HEK293 (cell line): ENCODE measurements at regions not wholly inside any gene's neighbourhood (a gene's known extent, or its start where the extent isn't known, plus 50 kb on each side); places are given as distances from the start of the nearest gene placed in this dataset.

Experiments used
- CTCF ChIA-PET: fragments of 350-600 bp; formaldehyde crosslinking; extraction: SDS; loops from one replicate; lab custom pipeline; 2021; ENCODE audit warnings: antibody characterized with exemption; lab: Yijun Ruan, JAX
- POLR2A ChIA-PET: fragments of 300-600 bp; formaldehyde crosslinking; extraction: SDS; loops from one replicate; lab custom pipeline; 2020; ENCODE audit warnings: antibody characterized with exemption, inconsistent platforms; lab: Yijun Ruan, JAX
- H3K27ac ChIP-seq: fragments of 200-500 bp; sonication (Bioruptor generic); 2 replicates; pipeline ENCODE4 v1.5.1; 2014; ENCODE audit warnings: low read depth, low read length, control low read depth, inconsistent platforms; ENCODE audit errors: extremely low read depth
- H3K36me3 ChIP-seq, 2 experiments: fragments of 200-500 bp in 1 of 2; sonication (Bioruptor generic) in 1 of 2; 1 replicate in 1 of 2; 2 replicates in 1 of 2; pipeline ENCODE4 v1.5.1; 2014 to 2017; ENCODE audit warnings: inconsistent platforms in 2 of 2, low read length in 2 of 2; ENCODE audit not compliant: control insufficient read depth in 2 of 2, insufficient read depth in 1 of 2
- H3K4me1 ChIP-seq: fragments of 200-500 bp; sonication (Bioruptor generic); 2 replicates; pipeline ENCODE4 v1.5.1; 2014; ENCODE audit warnings: mild to moderate bottlenecking, low read length, inconsistent platforms; ENCODE audit not compliant: control insufficient read depth, insufficient read depth
- H3K4me3 ChIP-seq: 2 replicates; pipeline ENCODE4 v1.5.1; 2011; ENCODE audit warnings: low read depth, mild to moderate bottlenecking, control low read depth, low read length, moderate library complexity
- H3K9me3 ChIP-seq: fragments of 200-500 bp; sonication (Bioruptor generic); 2 replicates; pipeline ENCODE4 v1.5.1; 2014; ENCODE audit warnings: low read depth, low read length, inconsistent platforms; ENCODE audit not compliant: control insufficient read depth, insufficient read depth
- CTCF ChIP-seq: fragments of 450-650 bp; formaldehyde crosslinking; IDR thresholded peaks from 2 replicates; pipeline ENCODE4 v1.5.1; 2016; ENCODE audit warnings: missing biosample characterization, missing genetic modification characterization
- EGR2 ChIP-seq: fragments of 450-650 bp; formaldehyde crosslinking; IDR thresholded peaks from 2 replicates; pipeline ENCODE4 v1.5.1; 2016; ENCODE audit warnings: low read depth, missing biosample characterization, missing genetic modification characterization
- FEZF1 ChIP-seq: fragments of 450-650 bp; formaldehyde crosslinking; IDR thresholded peaks from 2 replicates; pipeline ENCODE4 v1.5.1; 2016; ENCODE audit warnings: missing biosample characterization, missing genetic modification characterization
- GLI2 ChIP-seq: fragments of 450-650 bp; formaldehyde crosslinking; IDR thresholded peaks from 2 replicates; pipeline ENCODE4; 2017; ENCODE audit warnings: missing biosample characterization, missing genetic modification characterization, low read depth, borderline replicate concordance
- ZBTB17 ChIP-seq: fragments of 450-650 bp; formaldehyde crosslinking; IDR thresholded peaks from 2 replicates; pipeline ENCODE4 v1.5.1; 2016; ENCODE audit warnings: missing biosample characterization, missing genetic modification characterization
- ZNF10 ChIP-seq: fragments of 450-650 bp; formaldehyde crosslinking; IDR thresholded peaks from 2 replicates; pipeline ENCODE4 v1.5.1; 2017; ENCODE audit warnings: missing biosample characterization, missing genetic modification characterization
- ZNF121 ChIP-seq: fragments of 450-650 bp; formaldehyde crosslinking; IDR thresholded peaks from 2 replicates; pipeline ENCODE4 v1.5.1; 2016; ENCODE audit warnings: missing biosample characterization, missing genetic modification characterization
- ZNF155 ChIP-seq: fragments of 450-650 bp; formaldehyde crosslinking; IDR thresholded peaks from 2 replicates; pipeline ENCODE4 v1.5.1; 2016; ENCODE audit warnings: missing biosample characterization, missing genetic modification characterization
- ZNF175 ChIP-seq: fragments of 450-650 bp; formaldehyde crosslinking; IDR thresholded peaks from 2 replicates; pipeline ENCODE4 v1.5.1; 2016; ENCODE audit warnings: missing biosample characterization, missing genetic modification characterization
- ZNF24 ChIP-seq: fragments of 450-650 bp; formaldehyde crosslinking; IDR thresholded peaks from 2 replicates; pipeline ENCODE4 v1.5.1; 2016; ENCODE audit warnings: missing biosample characterization, missing genetic modification characterization
- ZNF248 ChIP-seq: fragments of 450-650 bp; formaldehyde crosslinking; IDR thresholded peaks from 2 replicates; pipeline ENCODE4 v1.5.1; 2017; ENCODE audit warnings: missing biosample characterization, missing genetic modification characterization
- ZNF274 ChIP-seq, 2 experiments: fragments of 200-500 bp in 1 of 2; fragments of 450-650 bp in 1 of 2; sonication (Bioruptor generic) in 1 of 2; formaldehyde crosslinking in 1 of 2; IDR thresholded peaks; 2 replicates each; pipeline versions ENCODE4 v1.5.1 to v1.6.1; 2014 to 2016; ENCODE audit warnings: borderline replicate concordance in 1 of 2, inconsistent platforms in 1 of 2, low read length in 1 of 2, missing biosample characterization in 1 of 2, missing genetic modification characterization in 1 of 2
- ZNF311 ChIP-seq: fragments of 450-650 bp; formaldehyde crosslinking; IDR thresholded peaks from 2 replicates; pipeline ENCODE4 v1.5.1; 2017; ENCODE audit warnings: missing biosample characterization, missing genetic modification characterization, borderline replicate concordance
- ZNF335 ChIP-seq: fragments of 450-650 bp; formaldehyde crosslinking; conservative IDR thresholded peaks from 2 replicates; pipeline ENCODE4 v1.5.1; 2016; ENCODE audit warnings: missing biosample characterization, missing genetic modification characterization
- ZNF341 ChIP-seq: fragments of 450-650 bp; formaldehyde crosslinking; IDR thresholded peaks from 2 replicates; pipeline ENCODE4; 2016; ENCODE audit warnings: low read depth, missing biosample characterization, missing genetic modification characterization
- ZNF366 ChIP-seq: fragments of 450-650 bp; formaldehyde crosslinking; conservative IDR thresholded peaks from 2 replicates; pipeline ENCODE4 v1.5.1; 2016; ENCODE audit warnings: missing biosample characterization, missing genetic modification characterization
- ZNF394 ChIP-seq: fragments of 450-650 bp; formaldehyde crosslinking; IDR thresholded peaks from 2 replicates; pipeline ENCODE4 v1.5.1; 2016; ENCODE audit warnings: missing biosample characterization, missing genetic modification characterization, mild to moderate bottlenecking, moderate library complexity, borderline replicate concordance
- ZNF473 ChIP-seq: fragments of 450-650 bp; formaldehyde crosslinking; IDR thresholded peaks from 2 replicates; pipeline ENCODE4 v1.5.1; 2017; ENCODE audit warnings: missing biosample characterization, missing genetic modification characterization
- ZNF555 ChIP-seq: fragments of 450-650 bp; formaldehyde crosslinking; conservative IDR thresholded peaks from 2 replicates; pipeline ENCODE4 v1.5.1; 2017; ENCODE audit warnings: missing biosample characterization, mild to moderate bottlenecking, missing genetic modification characterization, inconsistent platforms
- ZNF596 ChIP-seq: fragments of 450-650 bp; IDR thresholded peaks from 2 replicates; pipeline ENCODE4 v1.5.0; 2018; ENCODE audit warnings: missing biosample characterization, mild to moderate bottlenecking, missing genetic modification characterization, moderate library complexity
- ZNF610 ChIP-seq: fragments of 450-650 bp; formaldehyde crosslinking; IDR thresholded peaks from 2 replicates; pipeline ENCODE4 v1.5.1; 2016; ENCODE audit warnings: missing biosample characterization, missing genetic modification characterization, borderline replicate concordance
- ZNF626 ChIP-seq: fragments of 450-650 bp; sonication (Bioruptor Pico); formaldehyde crosslinking; IDR thresholded peaks from 2 replicates; pipeline ENCODE4 v1.5.1; 2018; ENCODE audit warnings: missing biosample characterization, missing genetic modification characterization, inconsistent platforms
- ZNF664 ChIP-seq: fragments of 450-650 bp; formaldehyde crosslinking; IDR thresholded peaks from 2 replicates; pipeline ENCODE4 v1.5.1; 2016; ENCODE audit warnings: missing biosample characterization, missing genetic modification characterization
- ZNF677 ChIP-seq: fragments of 450-650 bp; IDR thresholded peaks from 2 replicates; pipeline ENCODE4 v1.5.0; 2018; ENCODE audit warnings: missing biosample characterization, mild to moderate bottlenecking, missing genetic modification characterization, moderate library complexity
- ZNF701 ChIP-seq: fragments of 450-650 bp; formaldehyde crosslinking; IDR thresholded peaks from 2 replicates; pipeline ENCODE4 v1.5.1; 2016; ENCODE audit warnings: missing biosample characterization, missing genetic modification characterization
- ZSCAN30 ChIP-seq: fragments of 450-650 bp; IDR thresholded peaks from 2 replicates; pipeline ENCODE4 v1.5.1; 2018; ENCODE audit warnings: missing biosample characterization, mild to moderate bottlenecking, missing genetic modification characterization, moderate library complexity
- TF ChIP-seq, protein P1 (sequence below): fragments of 450-650 bp; IDR thresholded peaks from 2 replicates; pipeline ENCODE4 v1.5.1; 2018; ENCODE audit warnings: missing biosample characterization, mild to moderate bottlenecking, missing genetic modification characterization
- TF ChIP-seq, protein P2 (sequence below): fragments of 450-650 bp; formaldehyde crosslinking; optimal IDR thresholded peaks from 2 replicates; pipeline ENCODE3; 2016; ENCODE audit warnings: missing biosample characterization, mild to moderate bottlenecking, missing genetic modification characterization
- TF ChIP-seq, protein P3 (sequence below): fragments of 450-650 bp; formaldehyde crosslinking; IDR thresholded peaks from 2 replicates; pipeline ENCODE4 v1.5.1; 2016; ENCODE audit warnings: missing biosample characterization, missing genetic modification characterization

- H3K27ac ChIP-seq: no peak overlapping the region
- no peaks in the 10 kb centered on the region for H3K4me1 ChIP-seq
- POLR2A ChIA-PET: no interaction called here
- TF ChIP-seq ZNF596 (tag by site-specific recombination): no peak
- 0 out of 2 replicates have a peak, but pooled peaks have one; percentile 43 for TF ChIP-seq ZNF248 (tag by site-specific recombination)
- TF ChIP-seq ZNF274 (IDR thresholded peaks at IDR 0.05; ENCODE audit: low read length): no peak
- TF ChIP-seq ZNF274 (tag by site-specific recombination; IDR thresholded peaks at IDR 0.05; ENCODE audit: borderline replicate concordance): no peak
- peak; percentile 99 for TF ChIP-seq ZNF366 (tag by site-specific recombination)
- TF ChIP-seq, protein P1, sequence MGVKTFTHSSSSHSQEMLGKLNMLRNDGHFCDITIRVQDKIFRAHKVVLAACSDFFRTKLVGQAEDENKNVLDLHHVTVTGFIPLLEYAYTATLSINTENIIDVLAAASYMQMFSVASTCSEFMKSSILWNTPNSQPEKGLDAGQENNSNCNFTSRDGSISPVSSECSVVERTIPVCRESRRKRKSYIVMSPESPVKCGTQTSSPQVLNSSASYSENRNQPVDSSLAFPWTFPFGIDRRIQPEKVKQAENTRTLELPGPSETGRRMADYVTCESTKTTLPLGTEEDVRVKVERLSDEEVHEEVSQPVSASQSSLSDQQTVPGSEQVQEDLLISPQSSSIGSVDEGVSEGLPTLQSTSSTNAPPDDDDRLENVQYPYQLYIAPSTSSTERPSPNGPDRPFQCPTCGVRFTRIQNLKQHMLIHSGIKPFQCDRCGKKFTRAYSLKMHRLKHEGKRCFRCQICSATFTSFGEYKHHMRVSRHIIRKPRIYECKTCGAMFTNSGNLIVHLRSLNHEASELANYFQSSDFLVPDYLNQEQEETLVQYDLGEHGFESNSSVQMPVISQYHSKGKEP: no peak
- no peak for TF ChIP-seq ZNF677 (tag by site-specific recombination)
- 0 out of 2 replicates have a peak, but pooled peaks have one; percentile 77 for TF ChIP-seq ZNF311 (tag by site-specific recombination)
- TF ChIP-seq ZNF555: no peak
- no peak for TF ChIP-seq GLI2
- TF ChIP-seq, protein P2, sequence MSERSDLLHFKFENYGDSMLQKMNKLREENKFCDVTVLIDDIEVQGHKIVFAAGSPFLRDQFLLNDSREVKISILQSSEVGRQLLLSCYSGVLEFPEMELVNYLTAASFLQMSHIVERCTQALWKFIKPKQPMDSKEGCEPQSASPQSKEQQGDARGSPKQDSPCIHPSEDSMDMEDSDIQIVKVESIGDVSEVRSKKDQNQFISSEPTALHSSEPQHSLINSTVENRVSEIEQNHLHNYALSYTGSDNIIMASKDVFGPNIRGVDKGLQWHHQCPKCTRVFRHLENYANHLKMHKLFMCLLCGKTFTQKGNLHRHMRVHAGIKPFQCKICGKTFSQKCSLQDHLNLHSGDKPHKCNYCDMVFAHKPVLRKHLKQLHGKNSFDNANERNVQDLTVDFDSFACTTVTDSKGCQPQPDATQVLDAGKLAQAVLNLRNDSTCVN (tag by site-specific recombination): no peak
- no peak for TF ChIP-seq ZNF10 (tag by site-specific recombination)
- peak; percentile 100 for TF ChIP-seq ZBTB17
- no peak for TF ChIP-seq ZNF341 (tag by site-specific recombination)
- H3K9me3 ChIP-seq: no peaks in the 10 kb centered on the region
- CTCF ChIA-PET: interaction anchor here (0.7 kb wide), 1 partner anchor 17 kb away, joined by 3 read pairs; no protein-coding TSS in a partner anchor
- H3K36me3 ChIP-seq: no peaks in the 10 kb centered on the region
- H3K4me3 ChIP-seq: no peak overlapping the region
These were observed 179.6 kb upstream of the GSE1 start for GRCh38 chr16:85433477-85433876.

DNA sequence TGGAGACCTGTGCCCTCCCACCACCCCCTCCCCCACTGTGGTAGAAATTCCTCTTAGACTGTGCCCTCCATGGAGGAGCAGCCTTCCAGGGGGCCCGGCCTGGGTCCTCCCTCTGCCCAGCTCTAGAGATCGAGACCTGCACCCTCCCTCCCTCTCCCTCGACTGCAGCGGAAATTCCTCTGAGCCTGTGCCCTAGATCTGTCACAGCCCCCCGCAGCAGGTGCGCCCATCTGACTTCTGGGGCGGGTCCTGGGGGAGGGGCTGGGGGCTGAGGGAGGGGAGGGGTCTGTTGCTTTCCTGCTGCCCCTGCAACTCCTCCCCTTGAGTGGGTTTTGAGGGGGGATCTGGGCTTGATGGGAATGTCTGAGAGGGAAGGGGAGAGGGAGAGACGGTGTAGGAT lies 177.8 kb upstream of the GSE1 start:
- POLR2A ChIA-PET: no interaction called here
- Histone ChIP-seq H3K4me3 (no peak overlapping the region), H3K4me1 (no peaks in the 10 kb centered on the region), H3K9me3 (no peaks in the 10 kb centered on the region), H3K36me3 (peaks cover 0 to 6% of the 10 kb centered on the region in 2 experiments; a peak in 1 of 3 replicates), H3K27ac (no peak overlapping the region)
- CTCF ChIA-PET: no interaction called here
- TF ChIP-seq ZNF626 (tag by site-specific recombination) (no peak), ZNF701 (tag by site-specific recombination) (no peak), ZNF155 (no peak), ZNF394 (tag by site-specific recombination) (no peak)

DNA sequence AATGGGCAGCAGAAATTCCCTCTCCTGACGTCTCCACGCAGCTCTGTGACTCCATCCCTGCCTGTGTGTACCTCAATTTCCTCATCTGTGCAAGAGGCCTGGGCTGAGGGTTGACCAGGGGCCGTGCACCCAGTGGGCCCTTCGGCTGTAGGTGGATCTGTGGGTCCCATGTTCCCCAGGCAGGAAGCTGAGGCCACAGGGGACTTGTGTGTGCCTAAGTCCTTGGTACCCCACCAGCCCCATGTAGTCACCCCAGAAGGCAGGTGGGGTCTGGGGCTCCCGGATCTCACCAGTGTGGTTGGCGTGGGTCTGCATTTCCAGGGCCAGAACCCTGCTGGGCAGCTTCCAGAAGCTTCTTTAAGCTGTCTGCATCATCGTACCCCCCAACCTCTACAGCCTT lies 177.4 kb upstream of the GSE1 start:
- POLR2A ChIA-PET: no interaction called here
- Histone ChIP-seq H3K4me3 (no peak overlapping the region), H3K36me3 (peaks cover 0 to 6% of the 10 kb centered on the region in 2 experiments; a peak in 1 of 3 replicates), H3K4me1 (no peaks in the 10 kb centered on the region), H3K27ac (no peak overlapping the region), H3K9me3 (no peaks in the 10 kb centered on the region)
- TF ChIP-seq ZNF24 (tag by site-specific recombination) (no peak), ZNF335 (no peak), ZNF175 (tag by site-specific recombination) (no peak), CTCF (tag by site-specific recombination) (no peak), ZSCAN30 (tag by site-specific recombination) (no peak), ZNF610 (tag by site-specific recombination) (no peak), ZNF664 (tag by site-specific recombination) (no peak), ZNF121 (tag by site-specific recombination) (no peak), FEZF1 (tag by site-specific recombination) (no peak), EGR2 (no peak), ZNF473 (no peak)
- TF ChIP-seq, protein P3, sequence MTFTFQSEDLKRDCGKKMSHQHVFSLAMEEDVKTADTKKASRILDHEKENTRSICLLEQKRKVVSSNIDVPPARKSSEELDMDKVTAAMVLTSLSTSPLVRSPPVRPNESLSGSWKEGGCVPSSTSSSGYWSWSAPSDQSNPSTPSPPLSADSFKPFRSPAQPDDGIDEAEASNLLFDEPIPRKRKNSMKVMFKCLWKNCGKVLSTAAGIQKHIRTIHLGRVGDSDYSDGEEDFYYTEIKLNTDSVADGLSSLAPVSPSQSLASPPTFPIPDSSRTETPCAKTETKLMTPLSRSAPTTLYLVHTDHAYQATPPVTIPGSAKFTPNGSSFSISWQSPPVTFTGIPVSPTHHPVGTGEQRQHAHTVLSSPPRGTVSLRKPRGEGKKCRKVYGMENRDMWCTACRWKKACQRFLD: no peak
- CTCF ChIA-PET: interaction anchor here (0.7 kb wide), 1 partner anchor 13 kb away, joined by 3 read pairs; no protein-coding TSS in a partner anchor
